ENCODE measurements at regions not wholly inside any gene's neighbourhood (a gene's known extent, or its start where the extent isn't known, plus 50 kb on each side); places are given as distances from the start of the nearest gene placed in this dataset.

GRCh38 chr17:5698959-5699358 is 114.7 kb upstream of the NLRP1 start:
- Histone ChIP-seq H3K18ac (ENCODE audit: low read depth, low read length) (no peak overlapping the region), H3K56ac (ENCODE audit: extremely low read depth, insufficient read depth, low read length) (no peak overlapping the region), H3K4me2 (ENCODE audit: low read depth, low read length) (no peak overlapping the region), H4K8ac (ENCODE audit: low read depth in 2 of 2, low read length in 2 of 2) (no peak overlapping the region), H2AK5ac (ENCODE audit: low read depth, low read length) (no peak overlapping the region), H3K14ac (replicated peaks; ENCODE audit: low read depth, low read length) (no peak overlapping the region), H4K5ac (ENCODE audit: low read depth, low read length) (no peak overlapping the region), H2BK15ac (ENCODE audit: low read depth, low read length) (no peak overlapping the region), H3K27me3 (ENCODE audit: control insufficient read depth, insufficient read depth, low read length) (peaks cover 2% of the 10 kb centered on the region; the same call in 1 of the 2 replicates), H3K9ac (ENCODE audit: low read depth, low read length) (no peak overlapping the region), H4K20me1 (ENCODE audit: insufficient read depth, low read length) (no peaks in the 10 kb centered on the region), H2BK20ac (ENCODE audit: low read depth, low read length) (no peak overlapping the region), H4K91ac (ENCODE audit: insufficient read depth, low read depth, low read length) (no peak overlapping the region), H3K27ac (ENCODE audit: insufficient read depth, low read length) (no peak overlapping the region), H3K4me3 (ENCODE audit: insufficient read depth, low read depth, low read length) (no peak overlapping the region), H3K4ac (ENCODE audit: low read depth, low read length) (no peak overlapping the region), H2BK5ac (ENCODE audit: low read depth, low read length, poor library complexity, severe bottlenecking) (no peak overlapping the region), H2AK9ac (replicated peaks; ENCODE audit: low read depth, low read length, poor library complexity) (no peak overlapping the region), H3K79me1 (ENCODE audit: low read depth in 1 of 2, low read length in 2 of 2) (no peaks in the 10 kb centered on the region), H3K23ac (ENCODE audit: low read depth, low read length) (no peak overlapping the region), H3K36me3 (ENCODE audit: control insufficient read depth, insufficient read depth, low read length) (no peaks in the 10 kb centered on the region), H3K4me1 (ENCODE audit: control insufficient read depth, insufficient read depth, low read length) (no peaks in the 10 kb centered on the region), H3K9me1 (ENCODE audit: insufficient read depth, low read length) (no peaks in the 10 kb centered on the region), H2BK120ac (ENCODE audit: low read depth, low read length) (no peak overlapping the region), H2AFZ (replicated peaks; ENCODE audit: low read length, poor library complexity) (no peak overlapping the region), H3K9me3 (ENCODE audit: control insufficient read depth, insufficient read depth, low read length) (no peaks in the 10 kb centered on the region; the same call in 1 of the 2 replicates)
- in situ Hi-C loops (cut with MboI; ENCODE audit: low sequenced_read_pairs), result no loop called here
- ATAC-seq (ENCODE audit: low read depth) (no peak), DNase-seq (no peak)
- ChIA-PET POLR2A (ENCODE audit: unreplicated experiment) (no interaction called here), CTCF (no interaction called here)
- TF ChIP-seq SMC3 (IDR thresholded peaks at IDR 0.05; ENCODE audit: low read depth, low read length), result no peak
- TF ChIP-seq ELK1 (IDR thresholded peaks at IDR 0.05; ENCODE audit: borderline replicate concordance, low read depth, low read length), result no peak
- TF ChIP-seq MXI1 (IDR thresholded peaks at IDR 0.05; ENCODE audit: borderline replicate concordance, low read depth, low read length), result no peak
- no peak for TF ChIP-seq USF2 (IDR thresholded peaks at IDR 0.05; ENCODE audit: low read depth, low read length)
- no peak for TF ChIP-seq MAZ (IDR thresholded peaks at IDR 0.05; ENCODE audit: borderline replicate concordance, low read depth, low read length)
- no peak for TF ChIP-seq RCOR1 (IDR thresholded peaks at IDR 0.05; ENCODE audit: insufficient replicate concordance, low read length)
- no peak for TF ChIP-seq CTCF (conservative IDR thresholded peaks at IDR 0.05; ENCODE audit: low read depth, low read length)
- no TSS peak for BruUV-seq (replicated peaks)
- intact Hi-C loops (cut with micrococcal nuclease), result no loop called here
- dilution Hi-C loops (cut with HindIII; ENCODE audit: low sequenced_read_pairs, unreplicated experiment), result no loop called here
